SK-N-SH treated with all-trans-retinoic acid at 6 μM for 48 hours (cell line): ENCODE measurements at regions not wholly inside any gene's neighbourhood (a gene's known extent, or its start where the extent isn't known, plus 50 kb on each side); places are given as distances from the start of the nearest gene placed in this dataset.

Source experiments
- ATAC-seq: fragments of 200-7000 bp; cut with Tn5 transposase; 3 replicates; pipeline ENCODE4 v1.9.1; 2020; ENCODE audit warnings: mild to moderate bottlenecking, moderate library complexity
- ARNTL ChIP-seq: fragments of 450-650 bp; formaldehyde crosslinking; IDR thresholded peaks from 2 replicates; pipeline ENCODE4 v1.5.0; 2020; ENCODE audit warnings: low read depth, mild to moderate bottlenecking, moderate library complexity, borderline replicate concordance
- BACH2 ChIP-seq: fragments of 250-450 bp; sonication (Bioruptor Pico); IDR thresholded peaks from 2 replicates; pipeline ENCODE4 v1.9.0; 2021; ENCODE audit warnings: mild to moderate bottlenecking, borderline replicate concordance
- CSDC2 ChIP-seq: fragments of 250-450 bp; sonication (Bioruptor Pico); IDR thresholded peaks from 2 replicates; pipeline ENCODE4 v1.5.0; 2020; ENCODE audit warnings: mild to moderate bottlenecking, moderate library complexity
- ESRRG ChIP-seq: fragments of 250-450 bp; sonication (Bioruptor Pico); IDR thresholded peaks from 2 replicates; pipeline ENCODE4 v1.6.1; 2021; ENCODE audit warnings: mild to moderate bottlenecking
- GLIS3 ChIP-seq: fragments of 250-450 bp; sonication (Bioruptor Pico); IDR thresholded peaks from 2 replicates; pipeline ENCODE4 v1.5.0; 2020; ENCODE audit warnings: mild to moderate bottlenecking, moderate library complexity
- ISL1 ChIP-seq: fragments of 250-450 bp; sonication (Bioruptor Pico); IDR thresholded peaks from 2 replicates; pipeline ENCODE4 v2.1.2; 2022; ENCODE audit warnings: mild to moderate bottlenecking, moderate library complexity
- OSR1 ChIP-seq: fragments of 250-450 bp; sonication (Bioruptor Pico); IDR thresholded peaks from 2 replicates; pipeline ENCODE4 v1.8.0; 2022; ENCODE audit warnings: moderate library complexity, mild to moderate bottlenecking, inconsistent platforms
- PPARA ChIP-seq: fragments of 250-450 bp; sonication (Bioruptor Pico); IDR thresholded peaks from 2 replicates; pipeline ENCODE4 v1.5.0; 2020; ENCODE audit warnings: mild to moderate bottlenecking, borderline replicate concordance
- SNAI2 ChIP-seq: fragments of 250-450 bp; sonication (Bioruptor Pico); IDR thresholded peaks from 2 replicates; pipeline ENCODE4 v1.5.0; 2020; ENCODE audit warnings: mild to moderate bottlenecking, moderate library complexity
- TCF4 ChIP-seq: fragments of 250-450 bp; sonication (Bioruptor Pico); IDR thresholded peaks from 2 replicates; pipeline ENCODE4 v1.8.0; 2021; ENCODE audit warnings: mild to moderate bottlenecking, moderate library complexity, borderline replicate concordance
- TOX ChIP-seq: fragments of 250-450 bp; sonication (Bioruptor Pico); IDR thresholded peaks from 2 replicates; pipeline ENCODE4 v1.8.0; 2021; ENCODE audit warnings: mild to moderate bottlenecking, moderate library complexity, borderline replicate concordance
- ZC3H10 ChIP-seq: fragments of 250-450 bp; sonication (Bioruptor Pico); IDR thresholded peaks from 2 replicates; pipeline ENCODE4 v1.5.1; 2021; ENCODE audit warnings: mild to moderate bottlenecking, moderate library complexity
- ZFP3 ChIP-seq: fragments of 250-450 bp; sonication (Bioruptor Pico); IDR thresholded peaks from 2 replicates; pipeline ENCODE4 v1.5.0; 2020; ENCODE audit warnings: mild to moderate bottlenecking, moderate library complexity
- ZFP30 ChIP-seq: fragments of 450-650 bp; formaldehyde crosslinking; IDR thresholded peaks from 2 replicates; pipeline ENCODE4 v1.5.0; 2022; ENCODE audit warnings: mild to moderate bottlenecking, moderate library complexity
- ZNF565 ChIP-seq: fragments of 450-650 bp; formaldehyde crosslinking; conservative IDR thresholded peaks from 2 replicates; pipeline ENCODE4 v1.5.0; 2020; ENCODE audit warnings: low read depth, mild to moderate bottlenecking, moderate library complexity
- ZNF70 ChIP-seq: fragments of 450-650 bp; formaldehyde crosslinking; IDR thresholded peaks from 2 replicates; pipeline ENCODE4 v1.5.0; 2020; ENCODE audit warnings: mild to moderate bottlenecking, moderate library complexity
- TF ChIP-seq, protein P1 (sequence below): fragments of 250-450 bp; sonication (Bioruptor Pico); IDR thresholded peaks from 2 replicates; pipeline ENCODE4 v1.8.0; 2021; ENCODE audit warnings: low read depth, mild to moderate bottlenecking, moderate library complexity, borderline replicate concordance
- TF ChIP-seq, protein P2 (sequence below): fragments of 250-450 bp; sonication (Bioruptor Pico); IDR thresholded peaks from 2 replicates; pipeline ENCODE4 v1.5.1; 2021; ENCODE audit warnings: mild to moderate bottlenecking, moderate library complexity
- TF ChIP-seq, protein P3 (sequence below): fragments of 250-450 bp; sonication (Bioruptor Pico); IDR thresholded peaks from 2 replicates; pipeline ENCODE4 v1.5.1; 2020; ENCODE audit warnings: low read depth, mild to moderate bottlenecking, moderate library complexity
- TF ChIP-seq, protein P4 (sequence below): fragments of 250-450 bp; sonication (Bioruptor Pico); IDR thresholded peaks from 2 replicates; pipeline ENCODE4 v1.5.0; 2020; ENCODE audit warnings: mild to moderate bottlenecking, moderate library complexity
- TF ChIP-seq, protein P5 (sequence below): fragments of 250-450 bp; sonication (Bioruptor Pico); IDR thresholded peaks from 2 replicates; pipeline ENCODE4 v1.8.0; 2020; ENCODE audit warnings: mild to moderate bottlenecking, moderate library complexity, borderline replicate concordance

DNA sequence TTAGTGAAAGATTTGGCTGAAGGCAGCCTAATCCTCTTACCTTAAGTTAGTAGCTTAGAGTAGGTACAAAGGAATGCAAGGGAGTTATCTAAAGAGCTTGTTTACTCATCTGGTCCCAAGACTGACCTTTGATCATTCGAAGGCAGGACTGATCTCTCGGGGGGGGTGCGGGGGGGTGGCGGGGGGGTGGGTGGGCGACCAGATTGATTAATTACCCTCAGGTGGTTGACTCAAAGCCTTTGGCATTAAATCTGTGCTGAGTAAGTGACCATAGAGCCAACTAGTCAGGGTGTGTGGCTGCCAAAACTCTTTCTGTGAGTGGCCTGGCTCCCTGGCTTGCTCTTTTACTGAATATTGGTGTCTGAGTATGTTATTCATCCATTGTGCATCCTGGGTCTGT lies 731.9 kb upstream of the FBXO33 start (continued):
- TF ChIP-seq, protein P1, sequence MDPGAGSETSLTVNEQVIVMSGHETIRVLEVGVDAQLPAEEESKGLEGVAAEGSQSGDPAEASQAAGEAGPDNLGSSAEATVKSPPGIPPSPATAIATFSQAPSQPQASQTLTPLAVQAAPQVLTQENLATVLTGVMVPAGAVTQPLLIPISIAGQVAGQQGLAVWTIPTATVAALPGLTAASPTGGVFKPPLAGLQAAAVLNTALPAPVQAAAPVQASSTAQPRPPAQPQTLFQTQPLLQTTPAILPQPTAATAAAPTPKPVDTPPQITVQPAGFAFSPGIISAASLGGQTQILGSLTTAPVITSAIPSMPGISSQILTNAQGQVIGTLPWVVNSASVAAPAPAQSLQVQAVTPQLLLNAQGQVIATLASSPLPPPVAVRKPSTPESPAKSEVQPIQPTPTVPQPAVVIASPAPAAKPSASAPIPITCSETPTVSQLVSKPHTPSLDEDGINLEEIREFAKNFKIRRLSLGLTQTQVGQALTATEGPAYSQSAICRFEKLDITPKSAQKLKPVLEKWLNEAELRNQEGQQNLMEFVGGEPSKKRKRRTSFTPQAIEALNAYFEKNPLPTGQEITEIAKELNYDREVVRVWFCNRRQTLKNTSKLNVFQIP (CRISPR knock-in tag) = no peak
- TF ChIP-seq CSDC2 (no peak), TOX (CRISPR knock-in tag) (no peak), PPARA (CRISPR knock-in tag) (no peak), BACH2 (CRISPR knock-in tag) (no peak)
- TF ChIP-seq, all 23 proteins: peak for 0

DNA sequence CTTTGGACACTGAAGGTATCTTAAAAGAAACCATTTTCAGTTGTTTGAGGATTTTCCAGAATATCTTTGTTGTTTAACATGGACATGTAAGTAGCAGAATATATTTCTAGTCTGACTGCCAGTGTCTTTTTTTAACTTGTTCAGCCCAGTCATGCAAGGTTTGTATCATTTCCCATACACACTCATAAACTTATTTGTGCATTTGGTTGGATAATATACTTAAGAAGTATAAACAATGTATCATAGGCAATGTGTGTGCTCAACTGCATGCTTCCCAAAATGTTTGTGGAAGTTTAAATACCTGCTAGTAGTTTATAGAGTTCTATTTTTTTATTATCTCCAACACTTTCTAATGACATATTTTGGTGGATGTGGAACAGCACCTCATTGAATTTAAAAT lies 707.4 kb upstream of the FBXO33 start:
- TF ChIP-seq ZFP30 = no peak
- TF ChIP-seq, protein P2, sequence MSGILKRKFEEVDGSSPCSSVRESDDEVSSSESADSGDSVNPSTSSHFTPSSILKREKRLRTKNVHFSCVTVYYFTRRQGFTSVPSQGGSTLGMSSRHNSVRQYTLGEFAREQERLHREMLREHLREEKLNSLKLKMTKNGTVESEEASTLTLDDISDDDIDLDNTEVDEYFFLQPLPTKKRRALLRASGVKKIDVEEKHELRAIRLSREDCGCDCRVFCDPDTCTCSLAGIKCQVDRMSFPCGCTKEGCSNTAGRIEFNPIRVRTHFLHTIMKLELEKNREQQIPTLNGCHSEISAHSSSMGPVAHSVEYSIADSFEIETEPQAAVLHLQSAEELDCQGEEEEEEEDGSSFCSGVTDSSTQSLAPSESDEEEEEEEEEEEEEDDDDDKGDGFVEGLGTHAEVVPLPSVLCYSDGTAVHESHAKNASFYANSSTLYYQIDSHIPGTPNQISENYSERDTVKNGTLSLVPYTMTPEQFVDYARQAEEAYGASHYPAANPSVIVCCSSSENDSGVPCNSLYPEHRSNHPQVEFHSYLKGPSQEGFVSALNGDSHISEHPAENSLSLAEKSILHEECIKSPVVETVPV (CRISPR knock-in tag) = no peak
- no peak for TF ChIP-seq TOX (CRISPR knock-in tag)
- no peak for TF ChIP-seq ISL1 (CRISPR knock-in tag)
- TF ChIP-seq ARNTL (CRISPR knock-in tag) = no peak
- no peak for TF ChIP-seq GLIS3 (CRISPR knock-in tag)
- TF ChIP-seq, protein P1 (CRISPR knock-in tag) = no peak
- TF ChIP-seq BACH2 (CRISPR knock-in tag) = no peak
- TF ChIP-seq OSR1 (CRISPR knock-in tag) = no peak
- no peak for TF ChIP-seq ZC3H10
- TF ChIP-seq TCF4 (CRISPR knock-in tag) = no peak
- TF ChIP-seq PPARA (CRISPR knock-in tag) = no peak
- TF ChIP-seq, protein P3, sequence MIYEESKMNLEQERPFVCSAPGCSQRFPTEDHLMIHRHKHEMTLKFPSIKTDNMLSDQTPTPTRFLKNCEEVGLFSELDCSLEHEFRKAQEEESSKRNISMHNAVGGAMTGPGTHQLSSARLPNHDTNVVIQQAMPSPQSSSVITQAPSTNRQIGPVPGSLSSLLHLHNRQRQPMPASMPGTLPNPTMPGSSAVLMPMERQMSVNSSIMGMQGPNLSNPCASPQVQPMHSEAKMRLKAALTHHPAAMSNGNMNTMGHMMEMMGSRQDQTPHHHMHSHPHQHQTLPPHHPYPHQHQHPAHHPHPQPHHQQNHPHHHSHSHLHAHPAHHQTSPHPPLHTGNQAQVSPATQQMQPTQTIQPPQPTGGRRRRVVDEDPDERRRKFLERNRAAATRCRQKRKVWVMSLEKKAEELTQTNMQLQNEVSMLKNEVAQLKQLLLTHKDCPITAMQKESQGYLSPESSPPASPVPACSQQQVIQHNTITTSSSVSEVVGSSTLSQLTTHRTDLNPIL (CRISPR knock-in tag) = no peak
- TF ChIP-seq ZNF565 = no peak
- no peak for TF ChIP-seq ZNF70 (CRISPR knock-in tag)
- no peak for TF ChIP-seq CSDC2
- ATAC-seq = no peak

DNA sequence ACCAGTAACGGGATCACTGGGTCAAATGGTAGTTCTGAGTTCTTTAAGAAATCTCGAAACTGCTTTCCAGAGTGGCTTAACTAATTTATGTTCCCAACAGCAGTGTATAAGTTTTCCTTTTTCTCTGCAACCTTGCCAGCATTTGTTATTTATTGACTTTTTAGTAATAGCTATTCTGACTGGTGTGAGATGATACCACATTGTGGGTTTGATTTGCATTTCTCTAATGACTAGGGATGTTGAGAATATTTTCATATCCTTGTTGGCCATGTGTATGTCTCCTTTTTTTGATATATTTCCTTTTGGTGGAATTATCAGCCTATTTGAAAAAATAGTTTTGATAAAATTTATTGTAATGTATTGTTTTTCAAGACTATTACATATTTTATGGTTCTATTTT lies 701.2 kb upstream of the FBXO33 start:
- TF ChIP-seq BACH2 (CRISPR knock-in tag) (no peak), GLIS3 (CRISPR knock-in tag) (no peak), ESRRG (CRISPR knock-in tag) (no peak), TCF4 (CRISPR knock-in tag) (no peak), SNAI2 (CRISPR knock-in tag) (no peak), OSR1 (CRISPR knock-in tag) (no peak), ZFP3 (CRISPR knock-in tag) (no peak), ARNTL (CRISPR knock-in tag) (no peak), ZC3H10 (no peak), TOX (CRISPR knock-in tag) (no peak), ZNF70 (CRISPR knock-in tag) (no peak), PPARA (CRISPR knock-in tag) (no peak), ZNF565 (no peak), ZFP30 (no peak)
- TF ChIP-seq, protein P4, sequence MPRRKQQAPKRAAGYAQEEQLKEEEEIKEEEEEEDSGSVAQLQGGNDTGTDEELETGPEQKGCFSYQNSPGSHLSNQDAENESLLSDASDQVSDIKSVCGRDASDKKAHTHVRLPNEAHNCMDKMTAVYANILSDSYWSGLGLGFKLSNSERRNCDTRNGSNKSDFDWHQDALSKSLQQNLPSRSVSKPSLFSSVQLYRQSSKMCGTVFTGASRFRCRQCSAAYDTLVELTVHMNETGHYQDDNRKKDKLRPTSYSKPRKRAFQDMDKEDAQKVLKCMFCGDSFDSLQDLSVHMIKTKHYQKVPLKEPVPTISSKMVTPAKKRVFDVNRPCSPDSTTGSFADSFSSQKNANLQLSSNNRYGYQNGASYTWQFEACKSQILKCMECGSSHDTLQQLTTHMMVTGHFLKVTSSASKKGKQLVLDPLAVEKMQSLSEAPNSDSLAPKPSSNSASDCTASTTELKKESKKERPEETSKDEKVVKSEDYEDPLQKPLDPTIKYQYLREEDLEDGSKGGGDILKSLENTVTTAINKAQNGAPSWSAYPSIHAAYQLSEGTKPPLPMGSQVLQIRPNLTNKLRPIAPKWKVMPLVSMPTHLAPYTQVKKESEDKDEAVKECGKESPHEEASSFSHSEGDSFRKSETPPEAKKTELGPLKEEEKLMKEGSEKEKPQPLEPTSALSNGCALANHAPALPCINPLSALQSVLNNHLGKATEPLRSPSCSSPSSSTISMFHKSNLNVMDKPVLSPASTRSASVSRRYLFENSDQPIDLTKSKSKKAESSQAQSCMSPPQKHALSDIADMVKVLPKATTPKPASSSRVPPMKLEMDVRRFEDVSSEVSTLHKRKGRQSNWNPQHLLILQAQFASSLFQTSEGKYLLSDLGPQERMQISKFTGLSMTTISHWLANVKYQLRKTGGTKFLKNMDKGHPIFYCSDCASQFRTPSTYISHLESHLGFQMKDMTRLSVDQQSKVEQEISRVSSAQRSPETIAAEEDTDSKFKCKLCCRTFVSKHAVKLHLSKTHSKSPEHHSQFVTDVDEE (CRISPR knock-in tag) = no peak
- TF ChIP-seq, protein P2 (CRISPR knock-in tag) = no peak
- TF ChIP-seq, protein P3 (CRISPR knock-in tag) = no peak
- TF ChIP-seq, protein P5, sequence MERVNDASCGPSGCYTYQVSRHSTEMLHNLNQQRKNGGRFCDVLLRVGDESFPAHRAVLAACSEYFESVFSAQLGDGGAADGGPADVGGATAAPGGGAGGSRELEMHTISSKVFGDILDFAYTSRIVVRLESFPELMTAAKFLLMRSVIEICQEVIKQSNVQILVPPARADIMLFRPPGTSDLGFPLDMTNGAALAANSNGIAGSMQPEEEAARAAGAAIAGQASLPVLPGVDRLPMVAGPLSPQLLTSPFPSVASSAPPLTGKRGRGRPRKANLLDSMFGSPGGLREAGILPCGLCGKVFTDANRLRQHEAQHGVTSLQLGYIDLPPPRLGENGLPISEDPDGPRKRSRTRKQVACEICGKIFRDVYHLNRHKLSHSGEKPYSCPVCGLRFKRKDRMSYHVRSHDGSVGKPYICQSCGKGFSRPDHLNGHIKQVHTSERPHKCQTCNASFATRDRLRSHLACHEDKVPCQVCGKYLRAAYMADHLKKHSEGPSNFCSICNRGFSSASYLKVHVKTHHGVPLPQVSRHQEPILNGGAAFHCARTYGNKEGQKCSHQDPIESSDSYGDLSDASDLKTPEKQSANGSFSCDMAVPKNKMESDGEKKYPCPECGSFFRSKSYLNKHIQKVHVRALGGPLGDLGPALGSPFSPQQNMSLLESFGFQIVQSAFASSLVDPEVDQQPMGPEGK (CRISPR knock-in tag) = no peak
- no peak for ATAC-seq
